GM18951 (cell line): ENCODE measurements at regions not wholly inside any gene's neighbourhood (a gene's known extent, or its start where the extent isn't known, plus 50 kb on each side); places are given as distances from the start of the nearest gene placed in this dataset.
A peak's percentile ranks its signal among the peaks of the same experiment; 100 is the strongest.
"Not testable (repeated sequence)": the region's sequence is repeated elsewhere in the genome, so short reads cannot be mapped to it uniquely, and the experiment has no call there.

Experiments
- POLR2A ChIP-seq: IDR thresholded peaks from 4 replicates; pipeline ENCODE4 v1.6.1; 2011; ENCODE audit warnings: mild to moderate bottlenecking; ENCODE audit not compliant: insufficient read length, insufficient read depth; ENCODE audit errors: extremely low read depth
- in situ Hi-C: fragments of 300-500 bp; cut with MboI; formaldehyde crosslinking; loops from one replicate; pipeline ENCODE4 v1.12.0; 2022; ENCODE audit warnings: low sequenced_read_pairs, mixed read lengths, inconsistent platforms; ENCODE audit not compliant: unreplicated experiment

- TF ChIP-seq POLR2A, result no peak
- in situ Hi-C loops, result no loop called here
Observed at GRCh38 chr12:46526233-46526632, 153.7 kb upstream of the SLC38A2 start.

DNA sequence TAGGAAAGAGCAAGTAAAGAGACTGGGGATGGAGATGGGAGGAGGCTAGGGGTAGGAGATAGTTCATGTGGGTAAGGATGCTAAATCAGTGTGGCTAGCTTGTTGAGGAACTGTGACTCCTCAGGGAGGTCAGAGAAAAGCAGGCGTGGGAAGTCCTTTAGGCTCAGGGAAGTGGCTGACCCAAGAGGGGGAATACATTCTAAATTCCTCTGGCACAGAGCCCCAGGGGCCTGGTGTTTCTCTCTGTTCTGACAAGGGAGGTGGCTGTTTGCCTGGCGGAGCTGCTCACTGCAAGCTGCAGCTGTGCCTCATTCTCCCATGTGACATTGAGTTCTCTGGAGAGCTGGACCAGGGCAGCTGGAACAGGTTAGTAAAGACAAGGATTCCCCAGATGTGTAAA is 152.2 kb upstream of the SLC38A2 start:
- TF ChIP-seq POLR2A, result no peak
- in situ Hi-C loops, result no loop called here

DNA sequence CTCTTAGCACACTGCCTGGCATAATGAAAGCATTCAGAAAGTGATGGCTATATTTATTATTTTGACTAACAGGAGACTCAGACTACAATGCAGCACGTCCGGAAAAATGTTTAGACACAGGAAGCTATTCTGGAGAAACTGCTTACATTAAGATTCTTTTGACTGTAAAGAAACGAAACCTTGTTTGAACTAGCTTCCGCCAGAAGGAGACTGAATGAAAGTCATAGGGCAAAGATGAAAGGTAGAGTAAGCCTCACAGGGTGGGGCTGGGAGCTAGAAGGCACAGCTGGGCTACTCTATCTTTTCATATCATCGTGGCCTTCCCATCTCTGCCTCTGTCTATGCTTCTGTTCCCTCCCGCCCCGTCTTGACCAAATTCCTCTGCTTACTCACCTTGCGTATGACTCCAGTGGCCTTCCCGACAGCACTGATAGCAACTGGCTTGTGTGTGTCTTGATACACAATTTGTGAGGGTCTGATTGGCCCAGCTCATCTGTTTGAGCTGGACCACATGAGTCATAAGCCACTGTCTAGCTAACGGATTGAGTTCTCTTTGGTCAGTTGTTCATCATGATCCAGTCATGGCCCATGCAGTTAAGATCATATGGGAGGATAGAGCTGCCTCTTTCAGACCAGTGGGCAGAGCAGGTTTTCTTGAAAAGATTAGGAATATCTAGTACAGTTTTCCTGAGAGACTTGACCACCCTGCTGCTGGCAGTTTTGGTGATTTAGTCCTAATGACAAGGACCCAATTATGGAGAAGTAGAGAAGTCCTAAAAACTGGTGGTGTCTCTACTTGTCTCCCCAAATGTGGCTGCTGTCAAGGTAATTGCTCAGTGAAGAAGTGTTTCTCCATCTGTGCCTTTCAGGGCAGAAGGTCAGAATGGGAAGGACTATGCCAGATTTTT is 151.5 kb upstream of the SLC38A2 start:
- no peak for TF ChIP-seq POLR2A
- in situ Hi-C loops, result no loop called here

GRCh38 chr12:46523446-46523845 is 150.9 kb upstream of the SLC38A2 start:
- TF ChIP-seq POLR2A, result no peak

DNA sequence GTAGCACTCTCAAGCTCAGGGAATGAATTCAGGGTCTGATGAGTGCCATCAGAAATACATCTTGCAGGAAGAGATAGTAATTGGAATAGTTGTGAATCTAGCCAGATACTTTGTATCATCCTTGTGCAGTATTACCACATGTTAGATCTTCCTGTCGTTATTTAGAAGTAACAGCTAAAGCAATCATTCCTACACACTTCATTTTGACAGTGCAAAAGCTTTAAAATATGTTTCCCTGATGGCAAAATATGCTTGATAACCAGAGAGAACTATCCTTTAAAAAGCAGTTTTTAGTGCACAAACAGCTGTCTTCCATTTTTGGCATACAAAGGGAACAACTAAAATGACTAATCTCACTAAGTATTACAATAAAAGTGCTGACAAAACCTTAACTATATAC is 149.5 kb upstream of the SLC38A2 start:
- in situ Hi-C loops, result no loop called here
- no peak for TF ChIP-seq POLR2A

More at GRCh38 chr12:46523446-46523845, 150.9 kb upstream of the SLC38A2 start:
- in situ Hi-C loops, result no loop called here

- in situ Hi-C loops, result no loop called here
- TF ChIP-seq POLR2A, result no peak
Observed at GRCh38 chr12:46521145-46521544, 148.6 kb upstream of the SLC38A2 start.

DNA sequence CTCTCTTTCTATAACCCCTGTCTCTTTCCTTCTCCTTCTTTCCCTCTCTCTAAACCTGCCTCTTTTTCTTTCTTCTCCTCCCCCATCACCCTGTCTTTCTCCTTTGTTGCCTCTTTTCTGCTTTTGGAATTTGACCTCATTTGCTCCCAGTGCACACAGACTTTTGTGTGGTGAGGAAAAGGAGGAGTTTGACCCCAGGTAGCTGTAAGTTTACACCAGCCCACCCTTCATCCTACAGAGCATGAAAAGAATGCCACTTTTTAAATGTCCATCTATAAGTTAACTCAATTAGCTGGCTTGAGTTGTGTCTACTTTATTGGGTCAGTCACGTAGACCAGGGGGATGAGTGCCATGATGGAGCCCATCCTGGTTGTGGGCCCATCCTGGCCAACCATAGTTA is 146.8 kb upstream of the SLC38A2 start:
- in situ Hi-C loops, result no loop called here
- TF ChIP-seq POLR2A, result no peak

DNA sequence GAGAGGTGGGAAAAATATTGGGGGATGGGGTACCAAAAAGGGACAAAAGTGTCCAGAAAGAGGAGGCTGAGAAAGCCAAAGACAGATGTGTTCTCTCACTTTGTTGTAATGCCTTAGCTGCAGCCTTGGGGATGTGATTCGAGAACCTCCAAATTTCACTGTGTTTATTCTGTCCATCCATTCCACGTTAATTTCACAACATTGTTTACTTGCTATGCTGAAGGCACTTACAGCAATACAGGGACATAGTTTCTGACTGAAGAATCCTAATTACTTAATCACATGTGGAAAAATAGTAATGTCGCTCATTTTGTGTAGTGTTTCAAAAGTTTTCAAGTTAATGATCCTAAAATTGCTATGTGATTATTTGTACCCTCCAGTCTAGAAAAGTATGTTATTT is 146.2 kb upstream of the SLC38A2 start:
- in situ Hi-C loops, result no loop called here

GRCh38 chr12:46518169-46518568 is 145.6 kb upstream of the SLC38A2 start:
- TF ChIP-seq POLR2A, result no peak
- in situ Hi-C loops, result no loop called here

More for the DNA sequence above, 146.2 kb upstream of the SLC38A2 start:
- no peak for TF ChIP-seq POLR2A

- in situ Hi-C loops, result no loop called here
- no peak for TF ChIP-seq POLR2A
Observed at GRCh38 chr12:46517579-46517962, 145.0 kb upstream of the SLC38A2 start.

GRCh38 chr12:46516933-46517578 is 144.5 kb upstream of the SLC38A2 start:
- in situ Hi-C loops, result no loop called here
- peak; percentile 36 for TF ChIP-seq POLR2A

GRCh38 chr12:46516238-46516932 is 143.8 kb upstream of the SLC38A2 start:
- in situ Hi-C loops, result no loop called here
- no peak for TF ChIP-seq POLR2A

GRCh38 chr12:46515829-46516228 is 143.3 kb upstream of the SLC38A2 start:
- in situ Hi-C loops, result no loop called here
- TF ChIP-seq POLR2A, result no peak

- TF ChIP-seq POLR2A, result no peak
- in situ Hi-C loops, result no loop called here
Observed at GRCh38 chr12:46514886-46515285, 142.3 kb upstream of the SLC38A2 start.

DNA sequence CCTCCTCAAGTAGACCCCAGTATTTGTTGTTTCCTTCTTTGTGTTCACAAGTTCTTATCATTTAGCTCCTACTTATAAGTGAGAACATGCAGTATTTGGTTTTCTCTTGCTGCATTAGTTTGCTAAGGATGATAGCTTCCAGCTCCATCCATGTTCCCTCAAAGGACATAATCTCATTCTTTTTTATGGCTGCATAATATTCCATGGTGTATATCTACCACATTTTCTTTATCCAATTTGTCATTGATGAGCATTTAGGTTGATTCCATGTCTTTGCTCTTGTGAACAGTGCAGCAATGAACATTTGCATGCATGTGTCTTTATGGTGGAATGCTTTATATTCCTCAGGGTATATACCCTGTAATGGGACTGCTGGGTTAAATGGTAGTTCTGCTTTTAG is 137.7 kb upstream of the SLC38A2 start:
- in situ Hi-C loops, result not testable (repeated sequence)
